Left ventricle myocardium inferior (tissue), 1 donor: ENCODE measurements at regions not wholly inside any gene's neighbourhood (a gene's known extent, or its start where the extent isn't known, plus 50 kb on each side); places are given as distances from the start of the nearest gene placed in this dataset.
A peak's percentile ranks its signal among the peaks of the same experiment; 100 is the strongest.

ENCODE experiments used
- DNase-seq: peaks from one replicate; pipeline ENCODE4 v3.0.0-alpha.2; 2020
- H3K27ac ChIP-seq: fragments of 200-600 bp; replicated peaks from 2 replicates; pipeline ENCODE4 v1.8.0; 2021
- H3K27me3 ChIP-seq: fragments of 200-600 bp; 2 replicates; pipeline ENCODE4 v1.8.0; 2021; ENCODE audit warnings: low read depth
- H3K36me3 ChIP-seq: fragments of 200-600 bp; 2 replicates; pipeline ENCODE4 v1.8.0; 2021
- H3K4me1 ChIP-seq: fragments of 200-600 bp; 2 replicates; pipeline ENCODE4 v1.8.0; 2021
- H3K4me3 ChIP-seq: fragments of 200-600 bp; 2 replicates; pipeline ENCODE4 v1.8.0; 2021; ENCODE audit warnings: mild to moderate bottlenecking, moderate library complexity
- H3K9me3 ChIP-seq: fragments of 200-600 bp; replicated peaks from 2 replicates; pipeline ENCODE4 v1.8.0; 2021
- intact Hi-C: fragments of 100-400 bp; cut with micrococcal nuclease; formaldehyde crosslinking; loops from one replicate; pipeline ENCODE4 v1.11.0; 2022
- TF ChIP-seq, protein P1 (sequence below): fragments of 200-600 bp; IDR thresholded peaks from 2 replicates; pipeline ENCODE4 v1.8.0; 2021; ENCODE audit warnings: antibody characterized with exemption, mild to moderate bottlenecking, borderline replicate concordance
- donor health status: DM: no; HTN: yes; CAD: no; lungs with severe emphysema.

DNA sequence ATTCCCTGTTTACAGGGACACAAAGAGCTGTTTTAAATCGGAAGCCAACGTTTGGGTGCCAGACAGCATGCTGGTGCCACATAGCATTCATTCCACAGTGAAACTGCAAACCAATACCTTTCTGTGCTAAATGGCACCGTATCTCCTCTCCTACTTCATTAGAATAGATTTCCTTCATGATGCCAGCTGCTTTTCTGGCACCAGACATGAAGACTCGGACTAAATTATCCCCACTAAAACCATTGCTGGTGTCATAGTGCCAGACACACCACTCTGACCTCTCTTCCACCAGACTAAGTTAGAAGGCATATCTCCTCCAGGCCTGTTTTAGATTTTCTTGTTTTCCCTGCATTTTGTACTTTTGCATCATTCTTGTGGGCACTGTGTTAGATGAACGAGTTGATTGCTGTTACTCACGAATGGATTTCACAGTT is 155.1 kb downstream of the ETV1 start:
- no peaks in the 10 kb centered on the region for H3K9me3 ChIP-seq
- intact Hi-C loops = no loop called here
- H3K27ac ChIP-seq = peak overlapping the region; percentile 62
- no peak for DNase-seq
- peak overlapping the region; percentile 23 for H3K4me3 ChIP-seq
- TF ChIP-seq, protein P1, sequence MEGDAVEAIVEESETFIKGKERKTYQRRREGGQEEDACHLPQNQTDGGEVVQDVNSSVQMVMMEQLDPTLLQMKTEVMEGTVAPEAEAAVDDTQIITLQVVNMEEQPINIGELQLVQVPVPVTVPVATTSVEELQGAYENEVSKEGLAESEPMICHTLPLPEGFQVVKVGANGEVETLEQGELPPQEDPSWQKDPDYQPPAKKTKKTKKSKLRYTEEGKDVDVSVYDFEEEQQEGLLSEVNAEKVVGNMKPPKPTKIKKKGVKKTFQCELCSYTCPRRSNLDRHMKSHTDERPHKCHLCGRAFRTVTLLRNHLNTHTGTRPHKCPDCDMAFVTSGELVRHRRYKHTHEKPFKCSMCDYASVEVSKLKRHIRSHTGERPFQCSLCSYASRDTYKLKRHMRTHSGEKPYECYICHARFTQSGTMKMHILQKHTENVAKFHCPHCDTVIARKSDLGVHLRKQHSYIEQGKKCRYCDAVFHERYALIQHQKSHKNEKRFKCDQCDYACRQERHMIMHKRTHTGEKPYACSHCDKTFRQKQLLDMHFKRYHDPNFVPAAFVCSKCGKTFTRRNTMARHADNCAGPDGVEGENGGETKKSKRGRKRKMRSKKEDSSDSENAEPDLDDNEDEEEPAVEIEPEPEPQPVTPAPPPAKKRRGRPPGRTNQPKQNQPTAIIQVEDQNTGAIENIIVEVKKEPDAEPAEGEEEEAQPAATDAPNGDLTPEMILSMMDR = no peak
- no peaks in the 10 kb centered on the region for H3K27me3 ChIP-seq
- H3K36me3 ChIP-seq = no peaks in the 10 kb centered on the region
- H3K4me1 ChIP-seq = peaks cover 10% of the 10 kb centered on the region

DNA sequence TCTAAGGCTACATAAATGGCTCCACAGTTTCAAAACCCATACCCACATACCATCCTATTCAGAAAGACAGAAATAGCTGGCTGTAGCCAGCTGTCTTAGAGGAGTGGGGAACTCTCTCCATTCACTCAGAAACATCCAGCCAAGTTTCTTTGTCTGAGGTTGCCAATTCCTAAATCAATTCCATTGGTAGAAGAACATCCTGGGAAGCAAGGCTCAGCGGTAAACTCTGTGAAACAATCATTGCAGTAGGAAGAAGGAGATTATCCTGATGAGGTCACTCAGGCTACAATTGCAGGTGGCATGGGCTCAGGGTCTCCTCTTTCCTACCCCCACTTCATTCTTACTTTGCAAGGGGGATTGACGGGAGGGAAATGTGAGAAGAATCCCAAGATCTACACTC is 154.0 kb downstream of the ETV1 start:
- H3K36me3 ChIP-seq = no peaks in the 10 kb centered on the region
- intact Hi-C loops = no loop called here
- DNase-seq = no peak
- H3K4me3 ChIP-seq = no peak overlapping the region
- no peak overlapping the region for H3K27ac ChIP-seq
- TF ChIP-seq, protein P1 = no peak
- H3K9me3 ChIP-seq = no peaks in the 10 kb centered on the region
- no peaks in the 10 kb centered on the region for H3K27me3 ChIP-seq
- peaks cover 5% of the 10 kb centered on the region for H3K4me1 ChIP-seq

DNA sequence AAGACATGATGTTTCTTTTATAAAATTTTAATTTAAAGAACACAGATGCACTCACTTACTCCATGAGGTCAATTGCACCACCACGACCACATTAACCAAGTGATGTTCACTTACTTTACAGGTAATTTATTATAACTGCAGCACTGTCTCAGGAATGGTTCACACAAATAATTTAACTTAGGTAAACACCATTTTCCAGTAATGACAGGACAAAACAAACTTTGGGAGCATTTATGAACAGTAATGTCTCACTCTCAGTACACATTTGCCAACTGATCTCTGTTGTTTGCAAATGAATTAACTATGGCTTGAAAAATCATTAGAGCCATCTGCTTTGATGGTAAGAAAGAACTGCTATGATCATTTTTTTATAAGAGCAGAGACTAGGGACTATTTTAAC is 150.4 kb downstream of the ETV1 start:
- Histone ChIP-seq H3K27me3 (no peaks in the 10 kb centered on the region), H3K9me3 (no peaks in the 10 kb centered on the region), H3K4me1 (no peaks in the 10 kb centered on the region), H3K36me3 (no peaks in the 10 kb centered on the region), H3K27ac (no peak overlapping the region), H3K4me3 (no peak overlapping the region)
- TF ChIP-seq, protein P1 = no peak
- DNase-seq = no peak
- intact Hi-C loops = no loop called here
